ENCODE measurements at regions not wholly inside any gene's neighbourhood (a gene's known extent, or its start where the extent isn't known, plus 50 kb on each side); places are given as distances from the start of the nearest gene placed in this dataset.

GRCh38 chrX:111003118-111003517 lies 92.9 kb upstream of the PAK3 start:
- no peak for TF ChIP-seq POLR2A (IDR thresholded peaks at IDR 0.05)
- TF ChIP-seq, protein P1, sequence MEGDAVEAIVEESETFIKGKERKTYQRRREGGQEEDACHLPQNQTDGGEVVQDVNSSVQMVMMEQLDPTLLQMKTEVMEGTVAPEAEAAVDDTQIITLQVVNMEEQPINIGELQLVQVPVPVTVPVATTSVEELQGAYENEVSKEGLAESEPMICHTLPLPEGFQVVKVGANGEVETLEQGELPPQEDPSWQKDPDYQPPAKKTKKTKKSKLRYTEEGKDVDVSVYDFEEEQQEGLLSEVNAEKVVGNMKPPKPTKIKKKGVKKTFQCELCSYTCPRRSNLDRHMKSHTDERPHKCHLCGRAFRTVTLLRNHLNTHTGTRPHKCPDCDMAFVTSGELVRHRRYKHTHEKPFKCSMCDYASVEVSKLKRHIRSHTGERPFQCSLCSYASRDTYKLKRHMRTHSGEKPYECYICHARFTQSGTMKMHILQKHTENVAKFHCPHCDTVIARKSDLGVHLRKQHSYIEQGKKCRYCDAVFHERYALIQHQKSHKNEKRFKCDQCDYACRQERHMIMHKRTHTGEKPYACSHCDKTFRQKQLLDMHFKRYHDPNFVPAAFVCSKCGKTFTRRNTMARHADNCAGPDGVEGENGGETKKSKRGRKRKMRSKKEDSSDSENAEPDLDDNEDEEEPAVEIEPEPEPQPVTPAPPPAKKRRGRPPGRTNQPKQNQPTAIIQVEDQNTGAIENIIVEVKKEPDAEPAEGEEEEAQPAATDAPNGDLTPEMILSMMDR (IDR thresholded peaks at IDR 0.05): no peak

Measured in sigmoid colon (tissue), 3 donors.